Prostate gland (tissue), 2 donors: ENCODE measurements at regions not wholly inside any gene's neighbourhood (a gene's known extent, or its start where the extent isn't known, plus 50 kb on each side); places are given as distances from the start of the nearest gene placed in this dataset.

ENCODE experiments used
- DNase-seq: peaks from one replicate; pipeline ENCODE4 v3.0.0-alpha.2; 2019; ENCODE audit warnings: low spot score
- H3K27ac ChIP-seq, 2 donors: fragments of 200-600 bp; sonication (generic); 2 replicates each; pipeline ENCODE4 v1.5.1; 2017 to 2019
- H3K27me3 ChIP-seq: fragments of 200-600 bp; sonication (generic); replicated peaks from 2 replicates; pipeline ENCODE4 v1.5.1; 2019; ENCODE audit not compliant: insufficient read depth
- H3K36me3 ChIP-seq, 2 donors: fragments of 200-600 bp; sonication (generic); 1 replicate in 1 of 2; 2 replicates in 1 of 2; pipeline versions ENCODE4 v1.5.1 to v1.8.1; 2017 to 2019
- H3K4me1 ChIP-seq: fragments of 200-600 bp; sonication (generic); replicated peaks from 2 replicates; pipeline ENCODE4 v1.5.1; 2019
- H3K4me3 ChIP-seq, 2 donors: fragments of 200-600 bp; sonication (generic); 2 replicates each; pipeline ENCODE4 v1.5.1; 2017 to 2019
- H3K9me3 ChIP-seq: fragments of 200-600 bp; sonication (generic); 2 replicates; pipeline ENCODE4 v1.5.1; 2017
- CTCF ChIP-seq, 4 experiments: fragments of 200-600 bp in 2 of 4; fragments of 450-650 bp in 2 of 4; sonication (generic) in 2 of 4; IDR thresholded peaks; 1 replicate in 3 of 4; 2 replicates in 1 of 4; pipeline ENCODE4 v1.5.1; 2016 to 2019; ENCODE audit warnings: antibody characterized with exemption in 4 of 4, mild to moderate bottlenecking in 2 of 4, moderate library complexity in 2 of 4
- POLR2A ChIP-seq: fragments of 450-650 bp; IDR thresholded peaks from one replicate; pipeline ENCODE4 v1.6.1; 2016; ENCODE audit warnings: antibody characterized with exemption, mild to moderate bottlenecking
- POLR2AphosphoS5 ChIP-seq: sonication (generic); formaldehyde crosslinking; IDR thresholded peaks from one replicate; pipeline ENCODE4 v1.6.1; 2017; ENCODE audit warnings: antibody characterized with exemption
- WGBS: methylation state at CpG from one replicate; pipeline ENCODE4 v1.1.5; 2018; 5-methylcytosine and 5-hydroxymethylcytosine counted together
- intact Hi-C: fragments of 100-400 bp; cut with DNase I; formaldehyde crosslinking; loops from one replicate; pipeline ENCODE4 v1.14.2; 2022

DNA sequence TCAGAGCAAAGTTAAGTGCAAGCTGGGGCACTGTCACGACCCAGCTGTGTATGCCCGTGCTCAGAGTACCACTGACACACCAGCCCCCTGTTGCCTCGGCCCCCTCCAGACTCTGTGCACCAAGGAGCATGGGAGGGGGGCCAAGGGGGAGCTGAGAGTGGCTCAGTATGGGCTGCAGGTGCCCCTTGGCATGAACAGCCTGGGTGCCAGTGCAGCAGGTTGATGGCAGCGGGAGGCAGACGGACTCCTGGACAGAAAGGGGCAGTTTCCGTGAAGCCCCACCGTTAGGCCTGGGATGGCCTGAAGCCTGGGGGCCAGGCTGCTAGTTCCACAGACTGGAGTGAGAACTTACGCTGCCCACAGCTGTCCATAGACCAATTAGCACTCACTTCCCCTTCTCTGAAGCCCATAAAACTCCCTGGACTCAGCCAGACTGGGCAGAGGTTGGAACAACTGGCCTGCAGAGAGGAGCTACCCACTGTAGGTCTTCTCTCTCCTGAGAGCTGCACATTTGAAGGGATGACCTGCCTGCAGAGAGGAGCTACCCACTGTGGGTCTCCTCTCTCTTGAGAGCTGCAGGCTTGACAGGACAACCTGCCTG, 182.8 kb downstream of the DEPDC1B start:
- Histone ChIP-seq H3K4me1 (peaks cover 4% of the 10 kb centered on the region), H3K4me3 (no peak overlapping the region), H3K9me3 (no peaks in the 10 kb centered on the region), H3K36me3 (no peaks in the 10 kb centered on the region), H3K27me3 (no peaks in the 10 kb centered on the region), H3K27ac (peak overlapping the region in 1 of 2 donors; percentile 71)
- intact Hi-C loops = no loop called here
- DNase-seq = no peak
- WGBS = 90% methylated on average over 8 of the region's 8 CpGs
- TF ChIP-seq POLR2A = no peak
- no peak for TF ChIP-seq POLR2AphosphoS5
- TF ChIP-seq CTCF (IDR thresholded peaks at IDR 0.05) = no peak

- no peak for DNase-seq
- intact Hi-C loops = no loop called here
- H3K9me3 ChIP-seq = no peaks in the 10 kb centered on the region
- no peak overlapping the region for H3K4me3 ChIP-seq
- H3K27me3 ChIP-seq = no peaks in the 10 kb centered on the region
- peaks cover 4% of the 10 kb centered on the region for H3K4me1 ChIP-seq
- WGBS = 100% methylated on average over 2 of the region's 2 CpGs
- no peak overlapping the region for H3K27ac ChIP-seq
- H3K36me3 ChIP-seq = no peaks in the 10 kb centered on the region
- no peak for TF ChIP-seq CTCF (IDR thresholded peaks at IDR 0.05)
- TF ChIP-seq POLR2AphosphoS5 = no peak
- TF ChIP-seq POLR2A = no peak
These were observed 183.3 kb downstream of the DEPDC1B start for GRCh38 chr5:60516688-60517087.

GRCh38 chr5:60514152-60514551, 185.8 kb downstream of the DEPDC1B start:
- DNase-seq = no peak
- WGBS = 4% methylated on average over 1 of the region's 1 CpG
- no peak for TF ChIP-seq POLR2A
- Histone ChIP-seq H3K36me3 (no peaks in the 10 kb centered on the region), H3K4me3 (no peak overlapping the region), H3K27ac (no peak overlapping the region), H3K4me1 (no peaks in the 10 kb centered on the region), H3K27me3 (no peaks in the 10 kb centered on the region), H3K9me3 (no peaks in the 10 kb centered on the region)
- intact Hi-C loops = no loop called here

GRCh38 chr5:60512117-60512516, 187.8 kb downstream of the DEPDC1B start:
- Histone ChIP-seq H3K4me1 (no peaks in the 10 kb centered on the region), H3K9me3 (no peaks in the 10 kb centered on the region), H3K27me3 (no peaks in the 10 kb centered on the region), H3K4me3 (no peak overlapping the region), H3K27ac (no peak overlapping the region), H3K36me3 (no peaks in the 10 kb centered on the region)
- TF ChIP-seq CTCF (IDR thresholded peaks at IDR 0.05) (no peak), POLR2A (no peak), POLR2AphosphoS5 (no peak)
- no peak for DNase-seq
- intact Hi-C loops = no loop called here

DNA sequence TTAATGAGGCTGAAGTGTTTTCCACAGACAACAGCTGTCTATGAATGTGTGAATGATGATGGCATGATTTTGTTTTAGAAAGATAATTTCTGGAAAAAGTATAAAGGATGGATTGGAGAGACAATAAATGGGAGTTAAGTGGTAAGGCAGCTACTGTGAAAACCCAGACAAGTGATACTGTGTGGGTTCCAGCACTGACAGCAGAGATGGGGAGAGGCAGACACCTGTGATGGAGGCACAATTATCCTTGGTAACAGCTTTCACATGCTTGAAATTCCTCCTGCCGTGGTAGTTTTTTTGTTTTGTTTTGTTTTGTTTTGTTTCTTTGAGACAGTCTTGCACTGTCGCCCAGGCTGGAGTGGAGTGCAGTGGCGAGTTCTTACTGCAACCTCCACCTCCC, 189.3 kb downstream of the DEPDC1B start:
- WGBS = 85% methylated on average over 3 of the region's 3 CpGs
- TF ChIP-seq POLR2AphosphoS5 (no peak), POLR2A (no peak)
- no peaks in the 10 kb centered on the region for H3K4me1 ChIP-seq
- no peaks in the 10 kb centered on the region for H3K9me3 ChIP-seq
- H3K27me3 ChIP-seq = no peaks in the 10 kb centered on the region
- intact Hi-C loops = no loop called here
- H3K27ac ChIP-seq = no peak overlapping the region
- no peak overlapping the region for H3K4me3 ChIP-seq
- DNase-seq = no peak
- no peaks in the 10 kb centered on the region for H3K36me3 ChIP-seq

GRCh38 chr5:60510049-60510448, 189.9 kb downstream of the DEPDC1B start:
- TF ChIP-seq POLR2A (no peak), CTCF (IDR thresholded peaks at IDR 0.05) (no peak), POLR2AphosphoS5 (no peak)
- no peaks in the 10 kb centered on the region for H3K36me3 ChIP-seq
- DNase-seq = no peak
- H3K27ac ChIP-seq = no peak overlapping the region
- no peaks in the 10 kb centered on the region for H3K9me3 ChIP-seq
- intact Hi-C loops = no loop called here
- no peaks in the 10 kb centered on the region for H3K27me3 ChIP-seq
- WGBS = 85% methylated on average over 3 of the region's 3 CpGs
- H3K4me3 ChIP-seq = no peak overlapping the region
- no peaks in the 10 kb centered on the region for H3K4me1 ChIP-seq
